Lower lobe of right lung (tissue), 2 donors: ENCODE measurements at regions not wholly inside any gene's neighbourhood (a gene's known extent, or its start where the extent isn't known, plus 50 kb on each side); places are given as distances from the start of the nearest gene placed in this dataset.
"Not testable (repeated sequence)": the region's sequence is repeated elsewhere in the genome, so short reads cannot be mapped to it uniquely, and the experiment has no call there.

Experiments
- ATAC-seq, 2 donors: fragments of 200-7000 bp; cut with Tn5 transposase; one replicate each; pipeline ENCODE4 v1.9.1; 2020 to 2022; ENCODE audit warnings: mild to moderate bottlenecking in 2 of 2, moderate library complexity in 2 of 2
- DNase-seq: peaks from one replicate; pipeline ENCODE4 v3.0.0-alpha.2; 2020
- H3K27ac ChIP-seq: fragments of 200-600 bp; one replicate; pipeline ENCODE4 v1.8.0; 2022
- H3K27me3 ChIP-seq: fragments of 200-600 bp; one replicate; pipeline ENCODE4 v1.8.0; 2022; ENCODE audit warnings: low read depth
- H3K36me3 ChIP-seq: fragments of 200-600 bp; one replicate; pipeline ENCODE4 v1.8.0; 2022; ENCODE audit warnings: mild to moderate bottlenecking
- H3K4me1 ChIP-seq: fragments of 200-600 bp; one replicate; pipeline ENCODE4 v1.8.0; 2022
- H3K4me3 ChIP-seq: fragments of 200-600 bp; one replicate; pipeline ENCODE4 v1.8.0; 2022; ENCODE audit warnings: mild to moderate bottlenecking
- H3K9me3 ChIP-seq: fragments of 200-600 bp; one replicate; pipeline ENCODE4 v1.8.0; 2022
- CTCF ChIP-seq: fragments of 200-600 bp; IDR thresholded peaks from one replicate; pipeline ENCODE4 v1.8.0; 2022; ENCODE audit warnings: antibody characterized with exemption, mild to moderate bottlenecking
- intact Hi-C: fragments of 100-400 bp; cut with DNase I; formaldehyde crosslinking; loops from one replicate; pipeline ENCODE4 v1.11.0; 2022
- donor health status: DM: no; HTN: yes; CAD: no; lungs with severe emphysema.

- TF ChIP-seq CTCF = no peak
- Histone ChIP-seq H3K4me1 (no peaks in the 10 kb centered on the region), H3K27ac (no peak overlapping the region), H3K9me3 (no peaks in the 10 kb centered on the region), H3K36me3 (no peaks in the 10 kb centered on the region), H3K27me3 (no peaks in the 10 kb centered on the region), H3K4me3 (no peak overlapping the region)
- DNase-seq (no peak), ATAC-seq (peak; percentile 51 to 54)
- intact Hi-C loops = no loop called here
Measured at GRCh38 chr4:27974339-27974738, 1113.7 kb downstream of the STIM2 start.

GRCh38 chr4:27974881-27975280 is 1114.2 kb downstream of the STIM2 start:
- H3K27me3 ChIP-seq, H3K4me3 ChIP-seq, H3K36me3 ChIP-seq, H3K4me1 ChIP-seq, H3K27ac ChIP-seq, DNase-seq, intact Hi-C loops, H3K9me3 ChIP-seq, ATAC-seq: not testable (repeated sequence)

GRCh38 chr4:27978427-27979109 is 1117.9 kb downstream of the STIM2 start:
- H3K4me3 ChIP-seq, H3K4me1 ChIP-seq, H3K27ac ChIP-seq, H3K36me3 ChIP-seq, ATAC-seq, DNase-seq, H3K27me3 ChIP-seq, H3K9me3 ChIP-seq, intact Hi-C loops: not testable (repeated sequence)

GRCh38 chr4:27985522-27985921 is 1124.9 kb downstream of the STIM2 start:
- H3K4me3 ChIP-seq = no peak overlapping the region
- DNase-seq = no peak
- no peaks in the 10 kb centered on the region for H3K36me3 ChIP-seq
- TF ChIP-seq CTCF = no peak
- H3K27ac ChIP-seq = no peak overlapping the region
- no peaks in the 10 kb centered on the region for H3K9me3 ChIP-seq
- no peak for ATAC-seq
- no peaks in the 10 kb centered on the region for H3K27me3 ChIP-seq
- H3K4me1 ChIP-seq = no peaks in the 10 kb centered on the region
- intact Hi-C loops = no loop called here

- H3K36me3 ChIP-seq = no peaks in the 10 kb centered on the region
- TF ChIP-seq CTCF = no peak
- H3K4me3 ChIP-seq = no peak overlapping the region
- no peaks in the 10 kb centered on the region for H3K27me3 ChIP-seq
- ATAC-seq = no peak
- H3K4me1 ChIP-seq = no peaks in the 10 kb centered on the region
- intact Hi-C loops = no loop called here
- no peak for DNase-seq
- no peak overlapping the region for H3K27ac ChIP-seq
- no peaks in the 10 kb centered on the region for H3K9me3 ChIP-seq
Measured at GRCh38 chr4:27986476-27986875, 1125.8 kb downstream of the STIM2 start.

- ATAC-seq (no peak), DNase-seq (no peak)
- Histone ChIP-seq H3K4me3 (no peak overlapping the region), H3K36me3 (no peaks in the 10 kb centered on the region), H3K4me1 (no peaks in the 10 kb centered on the region), H3K27me3 (no peaks in the 10 kb centered on the region), H3K27ac (no peak overlapping the region), H3K9me3 (no peaks in the 10 kb centered on the region)
- intact Hi-C loops = no loop called here
- TF ChIP-seq CTCF = no peak
Measured at GRCh38 chr4:28001698-28002097, 1141.1 kb downstream of the STIM2 start.
